DMS153 treated with DMSO at 0.1 percent for 48 hours (cell line): ENCODE measurements at regions not wholly inside any gene's neighbourhood (a gene's known extent, or its start where the extent isn't known, plus 50 kb on each side); places are given as distances from the start of the nearest gene placed in this dataset.

ENCODE experiments used
- DNase-seq: peaks from one replicate; lab custom pipeline; 2025; ENCODE audit not compliant: unreplicated experiment; lab: John Stamatoyannopoulos, UW

DNA sequence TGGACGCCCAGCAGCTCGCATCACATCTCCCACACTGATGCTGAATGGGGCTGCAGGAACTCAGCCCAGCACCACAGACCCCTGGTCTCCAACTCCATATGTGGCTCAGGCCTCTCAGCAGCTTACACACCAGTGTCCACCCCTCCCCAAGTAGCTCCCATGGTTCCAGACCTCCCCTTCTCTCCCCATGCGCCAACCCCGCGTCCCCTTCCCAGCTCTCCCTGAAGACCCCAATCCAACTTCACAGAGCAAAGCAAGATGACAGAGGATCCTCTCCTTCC lies 188.9 kb downstream of the SH3BP4 start:
- no peak for DNase-seq

DNA sequence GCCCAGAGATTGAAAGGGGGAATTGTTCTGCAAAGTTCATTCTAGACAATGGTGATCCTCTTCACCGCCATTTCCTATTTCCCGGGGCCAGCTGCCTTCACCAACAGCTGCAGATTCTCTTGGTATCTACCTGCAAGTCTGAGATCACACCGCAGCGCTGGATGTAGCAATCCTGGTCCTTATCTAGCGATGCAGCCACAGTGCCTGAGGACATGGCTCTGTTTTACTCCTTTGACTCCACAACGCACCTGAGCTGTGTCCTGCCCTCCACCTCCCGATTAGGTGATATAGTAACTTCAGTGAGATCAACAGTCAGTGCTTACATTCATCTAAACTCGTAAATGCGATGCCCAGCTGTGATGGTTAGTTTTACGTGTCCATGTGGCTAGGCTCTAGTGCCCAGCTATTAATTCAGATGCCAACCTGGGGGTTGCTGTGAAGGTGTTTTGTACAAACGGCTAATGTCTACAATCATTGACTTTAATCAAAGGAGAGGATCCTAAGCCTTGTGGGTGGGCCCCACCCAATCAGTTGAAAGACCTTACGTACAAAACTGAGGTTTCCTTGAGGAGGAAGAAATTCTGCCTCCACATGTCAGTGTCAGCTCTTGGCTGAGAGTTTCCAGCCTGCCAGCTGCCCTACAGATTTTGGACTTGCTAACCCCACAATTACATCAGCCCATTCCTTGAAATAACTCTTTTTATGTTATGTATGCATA lies 189.8 kb downstream of the SH3BP4 start:
- DNase-seq: no peak

DNA sequence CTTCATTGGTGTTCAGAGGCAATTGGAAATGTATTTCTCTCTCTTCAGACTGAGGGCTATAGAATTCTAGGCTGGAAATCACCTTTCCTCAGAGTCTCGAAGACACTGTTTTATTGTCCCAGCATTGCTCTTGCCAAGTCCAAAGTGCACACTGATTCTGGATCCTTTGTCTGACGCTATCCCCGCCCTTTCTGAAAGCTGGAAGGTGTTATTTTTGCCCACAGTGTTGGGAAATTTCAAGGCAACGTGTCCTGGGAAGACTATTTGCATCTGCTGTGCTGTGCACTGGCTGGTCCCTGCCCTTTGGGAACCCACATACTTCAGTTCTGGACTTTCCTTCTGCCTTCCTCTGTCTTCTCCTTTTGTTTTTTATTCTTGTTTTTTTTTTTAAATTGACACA lies 190.8 kb downstream of the SH3BP4 start:
- DNase-seq: no peak

DNA sequence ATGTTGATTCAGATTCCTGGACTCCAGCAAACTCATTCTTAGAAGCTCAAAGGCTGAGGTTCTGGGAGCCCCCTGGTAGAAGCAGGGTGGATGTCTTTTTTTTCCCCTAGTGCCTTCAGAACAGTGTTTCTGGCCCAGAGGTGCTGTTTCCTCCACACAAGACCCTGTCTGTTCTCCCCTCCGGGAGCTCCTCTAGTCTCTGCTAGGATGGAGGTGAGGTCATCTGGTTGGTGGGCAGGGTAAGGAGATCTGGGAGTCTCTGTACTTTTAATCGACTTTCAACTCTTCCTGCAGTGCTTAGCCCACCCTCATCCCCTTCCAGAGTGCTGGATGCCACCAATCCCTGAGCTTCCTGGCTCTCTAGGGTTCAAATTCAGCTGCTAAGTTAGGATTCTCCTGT lies 192.0 kb downstream of the SH3BP4 start:
- no peak for DNase-seq

DNA sequence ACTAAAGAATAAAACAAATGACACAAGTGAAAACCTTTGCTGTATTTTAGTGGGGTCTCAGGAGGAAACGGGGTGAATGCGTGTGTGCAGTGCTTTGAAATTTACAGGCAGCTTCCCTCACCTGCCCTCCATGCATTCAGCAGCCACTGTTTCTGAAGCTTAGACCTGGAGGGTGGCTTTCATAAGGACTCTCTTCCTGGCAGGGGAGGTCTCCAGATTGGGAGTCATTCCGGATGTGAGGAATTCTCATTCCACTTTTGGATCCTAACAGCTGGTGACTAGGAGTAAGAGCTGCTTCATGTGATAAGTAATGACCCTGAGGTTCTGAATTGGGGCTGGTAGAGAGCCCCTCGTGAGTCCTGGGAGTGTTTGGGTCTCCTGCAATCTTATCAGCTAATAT lies 192.5 kb downstream of the SH3BP4 start:
- DNase-seq: no peak

DNA sequence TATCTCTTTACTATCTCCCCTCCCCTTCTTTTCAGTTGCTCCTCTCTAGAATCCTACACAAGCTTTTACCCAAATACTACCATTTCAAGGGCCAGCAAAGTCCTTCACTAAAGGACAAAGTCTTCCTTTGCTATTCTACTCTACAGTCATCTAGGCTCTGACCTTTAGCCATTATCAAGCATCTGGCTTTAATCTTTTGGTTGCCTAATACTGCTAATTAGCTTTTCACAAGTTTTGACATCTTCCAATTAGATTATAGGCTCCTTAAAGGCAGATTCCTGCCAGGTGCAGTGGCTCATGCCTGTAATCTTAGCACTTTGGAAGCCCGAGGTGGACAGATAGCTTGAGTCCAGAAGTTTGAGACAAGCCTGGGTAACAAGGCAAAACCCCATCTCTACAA lies 194.4 kb downstream of the SH3BP4 start:
- no peak for DNase-seq

DNA sequence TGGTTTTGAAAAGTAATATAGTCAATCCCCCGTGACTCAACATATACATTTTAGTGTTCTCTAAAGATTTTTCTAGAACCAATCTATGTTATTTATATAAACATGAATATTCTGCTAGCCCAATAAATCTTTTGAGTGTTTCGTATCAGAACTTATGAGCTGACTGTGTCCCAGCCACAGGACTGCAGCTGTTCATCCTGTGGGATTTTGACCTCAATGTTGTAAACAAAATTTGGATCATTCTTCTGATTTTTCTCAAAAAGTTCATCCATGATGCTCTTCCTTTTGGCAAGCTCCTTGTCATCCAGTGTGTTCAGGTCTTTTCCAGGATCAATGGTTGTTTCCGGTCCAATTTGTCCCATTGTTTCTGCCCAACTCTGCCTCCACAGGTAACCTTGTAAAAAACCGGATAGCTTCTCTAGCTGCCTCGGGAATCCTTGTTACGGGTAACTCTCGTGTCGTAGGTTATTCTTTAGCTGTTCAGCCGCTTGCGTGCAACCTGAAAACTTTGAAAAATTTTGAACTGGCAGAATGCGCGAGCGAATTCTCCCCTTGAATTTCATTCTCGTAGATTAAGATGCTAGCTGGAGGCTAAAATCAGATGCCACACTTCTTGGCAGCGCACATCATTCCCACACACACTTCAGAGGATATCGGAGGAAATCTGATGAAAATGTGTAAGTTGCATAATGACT lies 195.2 kb downstream of the SH3BP4 start:
- no peak for DNase-seq

DNA sequence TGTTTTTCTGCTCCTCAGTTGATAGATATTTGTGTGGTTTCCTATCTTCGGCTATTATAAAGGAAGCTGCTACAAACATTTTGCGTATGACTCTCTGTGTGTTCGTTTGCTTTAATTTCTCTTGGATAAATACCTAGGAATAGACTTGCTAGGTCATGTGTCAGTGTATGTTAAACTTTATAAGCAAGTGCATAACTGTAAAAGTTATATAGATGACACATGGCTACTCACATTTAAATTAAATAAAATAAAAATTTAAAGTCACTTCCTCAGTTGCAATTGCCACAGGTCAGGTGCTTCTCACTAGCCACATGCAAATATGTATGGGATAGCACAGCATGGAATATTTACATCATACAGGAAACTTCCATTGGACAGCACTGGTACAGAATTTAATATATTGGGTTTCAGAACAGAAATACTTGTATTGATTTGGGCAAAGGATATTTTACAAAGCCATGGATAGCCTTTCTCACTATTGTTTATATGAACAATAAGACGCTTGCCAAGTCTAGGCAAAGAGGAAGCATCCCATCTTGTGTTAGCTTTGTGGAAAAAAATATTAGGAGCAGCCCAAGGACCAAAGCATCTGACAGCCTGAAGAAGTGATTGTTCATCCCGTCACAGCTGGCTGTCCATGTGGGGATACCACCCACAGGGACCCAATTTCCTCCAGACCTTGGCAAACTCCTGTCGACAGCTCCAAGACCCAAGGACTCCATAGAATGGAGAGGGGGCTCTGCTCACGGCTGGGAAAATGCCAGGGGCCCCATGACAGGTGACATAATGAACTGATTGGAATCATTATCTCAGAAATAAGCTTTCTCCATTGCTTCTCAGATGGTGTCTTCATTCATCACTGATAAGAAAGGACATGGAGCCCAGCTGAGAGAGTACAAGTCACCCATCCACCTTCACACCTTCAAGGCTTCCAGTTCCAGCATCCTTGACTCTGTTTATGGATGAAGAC lies 196.7 kb downstream of the SH3BP4 start:
- DNase-seq: no peak

DNA sequence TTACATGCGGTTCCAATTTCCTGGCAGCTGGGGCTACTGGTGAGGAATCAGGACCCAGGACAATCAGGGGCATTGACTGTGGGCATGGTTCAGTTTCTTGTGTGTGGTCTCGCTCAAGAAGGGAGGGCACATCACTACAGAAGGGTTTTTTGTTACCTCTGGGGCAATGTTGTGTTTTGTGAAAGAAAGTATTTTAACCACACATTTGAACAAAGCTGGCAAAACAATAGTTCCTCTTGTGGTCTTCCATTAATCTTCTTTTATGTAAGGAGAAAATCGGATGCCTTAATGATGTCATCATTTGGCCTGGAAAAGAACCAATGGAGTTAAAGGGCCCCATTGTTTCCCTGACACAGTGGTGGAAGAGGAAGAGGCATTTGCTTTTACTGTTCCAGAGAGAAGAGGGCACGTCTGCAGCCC lies 197.4 kb downstream of the SH3BP4 start:
- DNase-seq: no peak

DNA sequence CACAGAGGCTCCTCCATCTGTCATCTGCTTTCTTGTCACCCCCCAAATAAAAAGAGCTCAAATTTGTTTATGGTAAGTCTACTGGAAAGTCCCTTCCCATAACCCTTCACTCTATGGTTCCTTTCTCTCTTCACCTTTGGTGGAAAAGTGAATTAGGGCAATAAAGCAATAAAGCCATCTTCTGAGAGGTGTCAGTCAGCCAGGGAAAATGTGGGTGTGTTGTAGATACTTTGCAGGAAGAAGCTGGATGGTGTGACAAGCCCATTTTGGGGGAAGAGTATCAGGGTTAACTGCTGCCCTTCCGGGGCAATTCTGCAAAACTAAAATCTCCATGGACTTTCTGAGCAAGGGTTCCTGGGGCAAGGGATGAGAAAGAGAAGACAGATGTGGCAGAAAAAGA lies 197.9 kb downstream of the SH3BP4 start:
- no peak for DNase-seq

DNA sequence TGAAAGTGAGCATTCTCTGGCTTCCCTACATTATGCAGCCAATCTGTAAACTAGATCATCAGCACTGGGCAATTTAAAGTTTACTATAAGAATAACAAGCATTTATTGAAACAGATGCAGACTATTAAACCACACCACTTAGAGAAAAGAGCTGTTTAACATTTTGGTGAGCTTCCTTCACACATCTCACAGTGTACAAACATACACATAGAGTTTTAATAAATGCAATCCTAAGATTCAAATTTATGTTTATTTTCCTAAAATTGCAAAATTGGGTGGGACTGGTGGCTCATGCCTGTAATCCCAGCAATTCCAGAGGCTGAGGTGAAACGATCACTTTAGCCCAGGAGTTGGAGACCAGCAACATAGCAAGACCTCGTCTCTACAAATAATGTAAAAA lies 199.3 kb downstream of the SH3BP4 start:
- no peak for DNase-seq

DNA sequence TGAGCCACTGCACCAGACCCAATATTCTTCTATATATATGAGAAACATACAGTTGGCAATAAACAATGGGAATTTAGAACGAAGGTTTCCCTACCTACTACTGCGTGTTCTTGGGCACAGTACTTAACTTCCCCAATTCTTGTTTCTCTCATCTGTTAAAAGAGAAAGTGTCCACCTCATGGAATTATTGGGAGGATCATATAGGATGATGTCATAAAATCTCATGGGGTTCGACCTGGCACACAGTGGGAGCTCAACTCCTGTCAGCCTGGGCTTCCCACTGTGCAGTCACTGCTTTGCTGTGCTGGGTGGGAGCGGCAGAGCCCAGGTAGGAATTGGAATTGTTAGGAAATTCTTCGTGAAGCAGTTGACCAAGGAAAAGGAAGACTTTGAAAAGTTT lies 203.3 kb downstream of the SH3BP4 start:
- DNase-seq: no peak

DNA sequence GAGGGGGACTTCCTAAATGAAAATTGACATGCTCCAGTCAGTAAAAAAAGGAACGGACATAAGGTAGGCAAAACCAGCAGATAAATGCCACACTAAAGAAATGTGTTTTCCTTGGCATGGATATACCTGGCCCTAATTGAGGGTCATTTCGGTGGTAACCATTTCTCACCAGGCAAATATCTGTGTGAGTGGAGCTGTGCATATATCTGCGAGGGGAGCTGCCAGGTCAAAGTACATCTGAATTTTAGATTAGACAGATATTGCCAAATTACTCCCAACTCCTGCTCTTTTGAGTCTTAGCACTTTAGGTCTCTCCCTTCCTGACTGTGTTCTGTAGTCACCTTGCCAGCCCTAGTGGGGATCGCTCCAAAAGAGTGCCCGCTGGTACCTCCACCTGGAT lies 204.2 kb downstream of the SH3BP4 start:
- DNase-seq: no peak

DNA sequence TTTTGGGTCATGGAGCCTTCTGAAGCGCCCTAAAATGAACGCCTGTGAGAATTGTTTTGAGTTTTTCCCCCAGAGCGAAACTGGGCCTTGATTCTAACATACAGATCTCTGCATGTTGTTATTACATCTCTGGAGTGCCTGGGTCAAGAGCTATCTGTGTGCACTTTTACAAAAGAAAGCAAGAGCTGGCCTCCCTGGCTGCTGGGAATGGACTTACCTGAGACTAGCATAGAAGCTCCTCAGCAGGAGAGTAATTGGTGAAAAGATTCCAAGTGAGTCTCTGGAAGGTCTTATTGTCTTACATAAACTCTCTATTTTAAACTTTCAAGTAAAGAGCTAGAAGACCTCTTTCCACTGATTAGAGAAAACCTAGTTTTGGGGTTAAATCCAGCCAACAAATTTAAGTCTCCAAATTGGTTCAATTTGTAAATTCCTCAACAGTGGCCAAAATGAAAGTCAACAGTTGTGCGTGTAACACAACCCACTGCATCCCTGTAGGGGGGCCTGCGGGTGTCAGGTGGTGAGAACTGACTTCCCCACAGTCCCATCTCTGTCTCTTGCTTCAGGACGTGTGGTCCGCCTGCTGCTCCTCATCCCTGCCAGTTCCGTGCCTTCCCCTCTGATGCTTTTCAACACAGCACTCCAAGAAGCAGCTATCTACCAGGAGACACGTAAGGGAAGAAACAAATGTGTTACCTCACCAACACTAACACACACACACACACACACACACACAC lies 206.1 kb downstream of the SH3BP4 start:
- no peak for DNase-seq

DNA sequence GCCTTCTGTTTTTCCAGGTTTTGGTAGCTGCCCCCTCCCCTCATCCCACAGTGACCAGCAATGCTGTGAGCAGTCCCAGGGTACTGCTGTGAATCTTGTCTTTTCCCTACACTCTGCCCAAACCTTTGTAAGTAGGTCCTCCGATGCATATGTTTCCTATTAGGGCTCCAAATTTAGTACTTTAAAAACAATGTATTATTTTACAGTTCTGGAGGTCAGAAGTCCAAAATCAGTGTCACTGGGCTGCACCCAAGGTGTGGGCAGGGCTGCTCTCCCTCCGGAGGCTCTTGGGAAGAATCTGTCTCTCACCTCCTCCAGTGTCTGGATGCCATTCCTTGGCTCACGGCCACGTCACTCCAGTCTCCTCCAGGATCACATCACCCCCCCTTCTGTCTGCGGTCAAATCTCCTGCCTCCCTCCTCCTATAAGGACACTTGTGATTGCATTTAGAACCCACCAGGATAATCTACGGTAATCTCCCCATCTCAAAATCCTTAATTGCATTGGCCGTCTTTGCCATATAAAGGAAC lies 208.5 kb downstream of the SH3BP4 start:
- DNase-seq: no peak

DNA sequence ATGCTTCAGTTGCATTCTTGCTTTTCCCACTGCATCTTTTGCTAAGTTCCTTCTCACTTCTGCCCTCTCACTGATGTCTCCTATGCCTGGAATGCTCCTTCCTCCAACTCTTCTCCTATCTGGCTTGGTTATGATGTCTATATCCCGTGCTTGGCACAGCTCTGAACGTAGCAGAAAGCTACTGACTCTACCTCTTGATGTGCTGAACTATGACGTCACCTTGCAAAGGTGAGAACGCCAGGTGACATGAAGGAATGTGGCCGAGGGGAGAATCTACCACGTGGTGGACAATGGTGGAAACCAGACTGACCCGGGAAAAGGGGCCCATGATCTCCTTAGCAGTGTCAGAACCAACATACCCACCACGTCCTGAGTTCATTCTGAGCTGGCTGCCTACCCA lies 209.7 kb downstream of the SH3BP4 start:
- DNase-seq: no peak

DNA sequence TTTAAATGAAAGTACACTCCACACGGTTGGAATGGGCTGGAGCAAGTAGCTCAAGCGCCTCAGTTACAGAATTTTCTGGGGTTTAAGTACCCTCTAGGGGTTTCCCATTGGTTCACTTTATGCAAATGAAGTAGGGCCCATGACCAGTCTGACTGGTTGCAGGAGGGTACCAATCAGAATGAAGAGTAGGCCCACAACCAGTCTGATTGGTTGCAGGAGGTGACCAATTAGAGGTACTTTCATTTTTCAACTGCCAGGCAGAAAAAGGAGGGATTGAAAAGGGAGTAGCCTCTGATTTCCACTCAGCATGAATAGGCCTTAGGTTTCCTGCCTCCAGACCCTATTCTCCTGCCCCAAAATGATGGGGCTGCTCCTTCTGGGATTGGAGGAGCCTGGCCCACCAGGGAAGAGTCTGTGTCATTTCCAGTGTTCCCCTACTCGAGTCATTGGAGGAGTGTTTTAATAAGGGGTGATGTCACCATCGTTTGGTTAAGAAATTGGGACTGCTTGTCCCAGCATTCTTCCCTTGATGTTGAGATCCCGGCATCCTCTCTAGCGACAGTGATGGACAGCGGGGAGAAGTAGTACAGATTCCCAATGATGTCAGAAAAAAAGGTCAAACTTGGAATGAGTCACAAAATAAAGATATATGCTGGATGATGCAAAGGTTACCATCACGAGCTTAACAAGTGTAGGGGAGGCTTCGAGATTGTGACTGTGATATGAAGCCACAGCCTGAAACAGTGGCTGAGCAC lies 210.4 kb downstream of the SH3BP4 start:
- DNase-seq: no peak

DNA sequence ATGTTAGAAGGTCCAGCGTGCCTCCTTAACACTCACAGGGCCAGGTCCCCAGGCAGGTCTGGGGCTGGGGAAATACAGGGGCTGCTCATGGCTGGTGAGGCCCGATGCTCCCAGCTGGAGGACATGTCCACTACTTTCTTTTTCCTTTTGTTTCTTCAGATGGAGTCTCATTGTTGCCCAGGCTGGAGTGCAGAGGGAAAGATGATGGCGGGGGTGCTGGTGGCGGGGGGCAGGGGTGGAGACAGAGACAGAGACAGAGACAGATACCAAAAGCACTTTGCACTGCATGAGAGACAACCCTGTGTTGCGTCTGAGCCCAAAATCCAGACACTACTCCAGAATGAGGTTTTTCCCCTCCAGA lies 211.0 kb downstream of the SH3BP4 start:
- no peak for DNase-seq

DNA sequence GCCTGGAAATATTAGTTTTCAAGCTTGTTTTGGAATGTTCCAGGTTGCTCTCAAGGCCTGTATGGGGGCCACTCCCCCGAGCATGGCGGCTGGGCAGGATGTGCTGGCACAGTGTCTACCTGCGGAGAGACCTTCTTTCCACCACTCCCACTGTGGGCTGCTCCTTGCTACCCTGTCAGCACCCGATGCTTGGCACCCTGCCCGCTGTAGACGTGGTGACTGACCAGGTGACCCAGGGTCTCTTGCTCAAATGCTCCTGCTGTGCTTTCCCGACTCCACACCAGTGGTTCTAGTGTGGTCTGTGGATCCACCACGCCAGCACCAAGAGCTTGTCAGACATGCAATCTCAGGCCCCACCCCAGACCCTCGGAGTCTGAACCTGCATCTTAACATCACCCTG lies 213.3 kb downstream of the SH3BP4 start:
- no peak for DNase-seq

DNA sequence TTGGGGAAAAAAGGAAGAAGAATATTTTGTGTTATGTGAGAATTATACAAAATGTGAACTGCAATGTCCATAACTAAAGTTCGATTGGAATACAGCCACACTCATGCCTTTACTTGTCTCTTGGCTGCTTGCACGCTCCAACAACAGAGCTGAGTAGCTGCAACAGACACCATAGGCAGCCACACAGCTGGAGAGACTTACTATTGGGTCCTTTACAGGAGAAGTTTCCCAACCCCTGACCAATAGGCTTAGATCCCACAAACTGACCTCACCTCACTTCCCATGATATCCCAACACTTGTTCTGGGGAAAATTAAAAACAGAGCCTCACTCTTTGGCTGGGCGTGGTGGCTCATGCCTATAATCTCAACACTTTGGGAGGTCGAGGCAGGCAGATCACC lies 213.8 kb downstream of the SH3BP4 start:
- DNase-seq: no peak
